CD4-positive, alpha-beta memory T cell (primary cell): ENCODE measurements at regions not wholly inside any gene's neighbourhood (a gene's known extent, or its start where the extent isn't known, plus 50 kb on each side); places are given as distances from the start of the nearest gene placed in this dataset.
"Not testable (repeated sequence)": the region's sequence is repeated elsewhere in the genome, so short reads cannot be mapped to it uniquely, and the experiment has no call there.

ENCODE experiments used
- CTCF ChIA-PET: fragments of 350-600 bp; sonication (Branson Sonifier 250); formaldehyde crosslinking; loops from one replicate; lab custom pipeline; 2021; ENCODE audit warnings: inconsistent platforms; ENCODE audit not compliant: partially characterized antibody; lab: Charles Lee
- POLR2A ChIA-PET: fragments of 350-600 bp; sonication (Branson Sonifier 250); formaldehyde crosslinking; loops from one replicate; lab custom pipeline; 2021; ENCODE audit not compliant: partially characterized antibody; lab: Charles Lee
- DNase-seq, 5 donors: peaks; one replicate each; pipeline versions ENCODE4 v3.0.0 to v3.0.0-alpha.2; 2020 to 2022; ENCODE audit warnings: mixed read lengths in 1 of 5
- H3K27ac ChIP-seq: one replicate; pipeline ENCODE4 v1.7.0; 2013; ENCODE audit warnings: low read depth, low read length
- H3K27me3 ChIP-seq: 2 replicates; pipeline ENCODE4 v1.7.0; 2013; ENCODE audit warnings: mild to moderate bottlenecking, low read length, moderate library complexity; ENCODE audit not compliant: insufficient read depth
- H3K36me3 ChIP-seq: 2 replicates; pipeline ENCODE4 v1.7.0; 2013; ENCODE audit warnings: mild to moderate bottlenecking, low read length, moderate library complexity; ENCODE audit not compliant: insufficient read depth
- H3K4me1 ChIP-seq: 2 replicates; pipeline ENCODE4 v1.7.0; 2013; ENCODE audit warnings: mild to moderate bottlenecking, low read length, moderate library complexity; ENCODE audit not compliant: insufficient read depth
- H3K4me3 ChIP-seq, 2 donors: one replicate each; pipeline ENCODE4 v1.7.0; 2013; ENCODE audit warnings: low read length in 2 of 2, mild to moderate bottlenecking in 1 of 2
- H3K9me3 ChIP-seq, 2 donors: one replicate each; pipeline ENCODE4 v1.7.0; 2013; ENCODE audit warnings: low read length in 2 of 2, control low read depth in 1 of 2; ENCODE audit not compliant: control insufficient read depth in 1 of 2
- H3K27ac Mint-ChIP-seq, 7 donors: one replicate each; pipeline ENCODE4 v1.8.0; 2020 to 2021; ENCODE audit warnings: mixed read lengths in 7 of 7, mild to moderate bottlenecking in 6 of 7, inconsistent platforms in 3 of 7, moderate library complexity in 3 of 7
- H3K27me3 Mint-ChIP-seq, 2 donors: one replicate each; pipeline ENCODE4 v1.8.0; 2020 to 2021; ENCODE audit warnings: mixed read lengths in 2 of 2
- H3K36me3 Mint-ChIP-seq, 2 donors: one replicate each; pipeline ENCODE4 v1.8.0; 2020 to 2021; ENCODE audit warnings: mixed read lengths in 2 of 2, inconsistent platforms in 1 of 2, mild to moderate bottlenecking in 1 of 2
- H3K4me1 Mint-ChIP-seq, 4 donors: one replicate each; pipeline ENCODE4 v1.8.0; 2020 to 2021; ENCODE audit warnings: mixed read lengths in 4 of 4, mild to moderate bottlenecking in 1 of 4
- H3K4me3 Mint-ChIP-seq, 8 donors: one replicate each; pipeline ENCODE4 v1.8.0; 2020 to 2021; ENCODE audit warnings: mixed read lengths in 8 of 8, mild to moderate bottlenecking in 7 of 8, moderate library complexity in 6 of 8, inconsistent platforms in 3 of 8
- H3K9me3 Mint-ChIP-seq, 8 donors: one replicate each; pipeline ENCODE4 v1.8.0; 2020 to 2021; ENCODE audit warnings: mixed read lengths in 8 of 8, mild to moderate bottlenecking in 5 of 8, inconsistent platforms in 3 of 8, moderate library complexity in 1 of 8
- intact Hi-C: fragments of 100-400 bp; cut with micrococcal nuclease; formaldehyde crosslinking; loops from one replicate; pipeline ENCODE4 v1.15.1; 2023

- intact Hi-C loops, H3K4me3 Mint-ChIP-seq, DNase-seq, H3K27ac Mint-ChIP-seq, POLR2A ChIA-PET, H3K36me3 ChIP-seq, H3K27me3 Mint-ChIP-seq, H3K4me1 ChIP-seq, H3K36me3 Mint-ChIP-seq, H3K9me3 ChIP-seq, H3K27me3 ChIP-seq, H3K4me1 Mint-ChIP-seq, H3K4me3 ChIP-seq, H3K27ac ChIP-seq, H3K9me3 Mint-ChIP-seq: not testable (repeated sequence)
- CTCF ChIA-PET: interaction anchor here (0.7 kb wide), 1 partner anchor 371 kb away, joined by 6 read pairs; no protein-coding TSS in a partner anchor
Observed at GRCh38 chr16:31990261-31990660, 116.7 kb downstream of the ZNF267 start.

DNA sequence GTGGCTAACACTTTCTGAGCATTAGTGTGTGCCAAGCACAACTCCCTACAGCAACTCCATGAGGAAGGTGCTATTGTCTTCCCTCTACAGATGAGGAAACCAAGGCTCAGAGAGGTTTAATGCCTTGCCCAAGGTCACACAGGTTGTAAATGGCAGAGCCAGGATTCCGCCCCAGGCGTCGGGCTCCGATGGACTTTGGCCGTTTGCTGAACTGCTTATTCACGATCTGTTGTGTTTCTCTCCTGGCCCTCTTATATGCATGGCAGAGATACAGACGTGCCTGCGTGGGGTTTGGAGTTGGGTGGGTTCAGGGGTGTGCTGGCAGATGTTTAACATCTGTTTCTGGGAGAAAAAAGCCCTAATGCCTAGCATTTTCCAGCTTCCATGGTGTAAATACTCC is 117.4 kb downstream of the ZNF267 start:
- H3K27ac ChIP-seq, DNase-seq, CTCF ChIA-PET: not testable (repeated sequence)

GRCh38 chr16:31996325-31996724 is 122.7 kb downstream of the ZNF267 start:
- intact Hi-C loops, H3K27me3 Mint-ChIP-seq, CTCF ChIA-PET: not testable (repeated sequence)

More for the DNA sequence above, 117.4 kb downstream of the ZNF267 start:
- intact Hi-C loops, H3K4me3 Mint-ChIP-seq, H3K36me3 ChIP-seq, H3K36me3 Mint-ChIP-seq, H3K27ac Mint-ChIP-seq, H3K9me3 ChIP-seq, H3K27me3 ChIP-seq, H3K27me3 Mint-ChIP-seq, H3K4me1 Mint-ChIP-seq, H3K4me3 ChIP-seq, H3K4me1 ChIP-seq, H3K9me3 Mint-ChIP-seq, POLR2A ChIA-PET: not testable (repeated sequence)

DNA sequence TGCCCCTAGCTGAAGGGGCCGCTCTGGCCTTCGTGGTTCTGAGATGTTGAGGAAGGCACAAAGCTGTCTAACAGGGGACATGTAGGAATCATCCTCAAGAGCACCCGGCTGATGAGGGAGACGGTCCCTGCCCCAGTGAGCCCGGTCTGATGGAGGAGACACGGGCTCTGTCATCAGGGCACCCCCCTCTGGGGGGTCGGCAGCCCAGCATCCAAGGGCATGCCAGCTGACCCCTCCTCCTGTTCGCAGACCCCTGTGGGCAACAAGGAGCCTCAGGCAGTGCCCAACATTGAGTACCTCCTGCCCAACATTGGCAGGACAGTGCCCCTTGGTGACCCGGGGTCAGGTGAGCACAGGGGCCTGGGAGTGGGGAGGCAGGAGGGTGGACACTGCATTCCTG is 128.9 kb downstream of the ZNF267 start:
- POLR2A ChIA-PET, H3K36me3 Mint-ChIP-seq, H3K4me3 Mint-ChIP-seq, H3K4me3 ChIP-seq, H3K9me3 ChIP-seq, H3K4me1 Mint-ChIP-seq, H3K27me3 ChIP-seq, DNase-seq, H3K27ac ChIP-seq, intact Hi-C loops, CTCF ChIA-PET, H3K9me3 Mint-ChIP-seq, H3K27ac Mint-ChIP-seq, H3K4me1 ChIP-seq, H3K27me3 Mint-ChIP-seq, H3K36me3 ChIP-seq: not testable (repeated sequence)

More at GRCh38 chr16:31996325-31996724, 122.7 kb downstream of the ZNF267 start:
- H3K27ac Mint-ChIP-seq, H3K9me3 ChIP-seq, DNase-seq, H3K4me3 ChIP-seq, H3K36me3 Mint-ChIP-seq, H3K4me3 Mint-ChIP-seq, H3K4me1 Mint-ChIP-seq, H3K4me1 ChIP-seq, H3K9me3 Mint-ChIP-seq, H3K27me3 ChIP-seq, H3K27ac ChIP-seq, H3K36me3 ChIP-seq, POLR2A ChIA-PET: not testable (repeated sequence)

- H3K27ac ChIP-seq, H3K4me3 Mint-ChIP-seq, CTCF ChIA-PET, H3K9me3 Mint-ChIP-seq, H3K4me1 ChIP-seq, H3K27me3 ChIP-seq, DNase-seq, POLR2A ChIA-PET, H3K36me3 Mint-ChIP-seq, intact Hi-C loops, H3K36me3 ChIP-seq, H3K9me3 ChIP-seq, H3K27ac Mint-ChIP-seq, H3K4me3 ChIP-seq, H3K27me3 Mint-ChIP-seq, H3K4me1 Mint-ChIP-seq: not testable (repeated sequence)
Observed at GRCh38 chr16:32003819-32004218, 130.2 kb downstream of the ZNF267 start.

GRCh38 chr16:32038783-32039496 is 165.3 kb downstream of the ZNF267 start:
- intact Hi-C loops, H3K27ac ChIP-seq, H3K27me3 ChIP-seq, H3K36me3 Mint-ChIP-seq, H3K27ac Mint-ChIP-seq, H3K4me3 Mint-ChIP-seq, H3K4me1 Mint-ChIP-seq, H3K27me3 Mint-ChIP-seq, H3K4me3 ChIP-seq, H3K9me3 Mint-ChIP-seq, CTCF ChIA-PET, H3K36me3 ChIP-seq, POLR2A ChIA-PET, H3K9me3 ChIP-seq, H3K4me1 ChIP-seq: not testable (repeated sequence)
- peak in 1 of 5 donors; percentile 36 for DNase-seq

GRCh38 chr16:32039919-32040318 is 166.3 kb downstream of the ZNF267 start:
- H3K27ac ChIP-seq, H3K27me3 ChIP-seq, DNase-seq, H3K9me3 ChIP-seq, POLR2A ChIA-PET, H3K4me1 ChIP-seq, H3K36me3 ChIP-seq, H3K4me3 ChIP-seq, intact Hi-C loops, CTCF ChIA-PET, H3K27ac Mint-ChIP-seq, H3K4me1 Mint-ChIP-seq, H3K27me3 Mint-ChIP-seq, H3K4me3 Mint-ChIP-seq, H3K9me3 Mint-ChIP-seq, H3K36me3 Mint-ChIP-seq: not testable (repeated sequence)
